K562 (cell line): ENCODE measurements at regions not wholly inside any gene's neighbourhood (a gene's known extent, or its start where the extent isn't known, plus 50 kb on each side); places are given as distances from the start of the nearest gene placed in this dataset.

Experiments used
- CTCF ChIP-seq, 3 experiments: IDR thresholded peaks in 2 of 3; conservative IDR thresholded peaks in 1 of 3; 2 replicates each; pipeline ENCODE4 v1.5.1; 2011 to 2012; ENCODE audit warnings: low read length in 3 of 3, mild to moderate bottlenecking in 3 of 3, control low read depth in 2 of 3, improper control_type of control experiment in 1 of 3, inconsistent platforms in 1 of 3, low read depth in 1 of 3, mixed read lengths in 1 of 3, moderate library complexity in 1 of 3; ENCODE audit not compliant: insufficient read depth in 2 of 3
- MCM7 ChIP-seq, 2 experiments: fragments of 450-650 bp; IDR thresholded peaks; 2 replicates each; pipeline ENCODE4 v1.6.1; 2016 to 2018
- NBN ChIP-seq: fragments of 450-650 bp; IDR thresholded peaks from 2 replicates; pipeline ENCODE4 v1.6.1; 2016; ENCODE audit warnings: low read depth, mild to moderate bottlenecking
- SIN3B ChIP-seq: fragments of 450-650 bp; IDR thresholded peaks from 2 replicates; pipeline ENCODE4 v1.6.1; 2017; ENCODE audit warnings: low read depth, mild to moderate bottlenecking, moderate library complexity

GRCh38 chr20:56988446-56988845 lies 278.0 kb downstream of the BMP7 start:
- TF ChIP-seq SIN3B (no peak), NBN (no peak), MCM7 (IDR thresholded peaks at IDR 0.05) (no peak), CTCF (IDR thresholded peaks at IDR 0.05 in 2 of 3, conservative IDR thresholded peaks at IDR 0.05 in 1 of 3; ENCODE audit: insufficient read depth in 2 of 3, low read depth in 1 of 3, low read length in 3 of 3) (no peak)
